ENCODE measurements at regions not wholly inside any gene's neighbourhood (a gene's known extent, or its start where the extent isn't known, plus 50 kb on each side); places are given as distances from the start of the nearest gene placed in this dataset.
A peak's percentile ranks its signal among the peaks of the same experiment; 100 is the strongest.

DNA sequence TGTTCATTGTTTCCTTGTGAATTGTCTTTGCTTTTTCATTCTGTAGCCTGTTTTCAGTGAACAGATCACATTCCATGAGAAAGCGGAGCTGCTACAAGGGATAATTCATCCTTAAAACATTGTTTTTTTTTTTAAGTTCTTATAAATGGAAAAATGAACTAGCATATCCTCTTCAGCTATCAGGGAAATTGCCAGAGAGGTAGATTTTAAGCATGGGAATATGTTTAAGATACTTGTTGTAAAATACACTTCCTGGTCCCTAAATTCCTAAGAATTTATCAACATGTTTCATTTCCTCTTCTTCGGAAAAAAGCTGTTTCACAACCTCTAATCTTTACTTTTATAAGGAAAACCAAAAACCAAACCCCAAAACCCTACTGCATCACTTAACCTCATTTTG lies 238.0 kb downstream of the POSTN start:
- peak overlapping the region; percentile 48 for H3K27ac ChIP-seq
- in situ Hi-C loops (cut with HindIII; ENCODE audit: low pct_ligation_motif_present, low sequenced_read_pairs) = no loop called here

DNA sequence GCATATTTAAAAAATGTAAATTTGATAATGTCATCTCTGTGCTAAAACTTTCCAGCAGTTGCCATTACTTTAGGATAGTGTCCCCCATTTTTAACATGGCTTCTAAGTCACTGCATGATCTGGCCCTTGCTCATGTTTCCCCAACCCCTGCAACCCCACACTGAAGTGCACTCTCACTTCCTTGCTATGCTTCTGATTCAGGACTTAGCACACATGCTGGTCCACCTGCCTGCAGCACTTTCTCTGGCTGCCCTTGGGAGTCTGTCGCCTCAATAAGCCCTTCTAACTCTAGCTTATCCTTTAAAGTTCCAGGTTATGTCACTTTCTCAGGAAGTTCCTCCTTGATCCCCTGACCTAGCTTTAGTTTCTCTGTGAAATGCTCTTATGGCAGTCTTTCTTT lies 241.0 kb downstream of the POSTN start:
- Histone ChIP-seq H3K4me3 (ENCODE audit: low read depth, low read length) (no peak overlapping the region), H3K36me3 (replicated peaks) (no peaks in the 10 kb centered on the region), H3K27ac (no peak overlapping the region), H3K27me3 (replicated peaks) (no peaks in the 10 kb centered on the region)
- in situ Hi-C loops (cut with HindIII; ENCODE audit: low pct_ligation_motif_present, low sequenced_read_pairs) = no loop called here
- TF ChIP-seq, protein P1, sequence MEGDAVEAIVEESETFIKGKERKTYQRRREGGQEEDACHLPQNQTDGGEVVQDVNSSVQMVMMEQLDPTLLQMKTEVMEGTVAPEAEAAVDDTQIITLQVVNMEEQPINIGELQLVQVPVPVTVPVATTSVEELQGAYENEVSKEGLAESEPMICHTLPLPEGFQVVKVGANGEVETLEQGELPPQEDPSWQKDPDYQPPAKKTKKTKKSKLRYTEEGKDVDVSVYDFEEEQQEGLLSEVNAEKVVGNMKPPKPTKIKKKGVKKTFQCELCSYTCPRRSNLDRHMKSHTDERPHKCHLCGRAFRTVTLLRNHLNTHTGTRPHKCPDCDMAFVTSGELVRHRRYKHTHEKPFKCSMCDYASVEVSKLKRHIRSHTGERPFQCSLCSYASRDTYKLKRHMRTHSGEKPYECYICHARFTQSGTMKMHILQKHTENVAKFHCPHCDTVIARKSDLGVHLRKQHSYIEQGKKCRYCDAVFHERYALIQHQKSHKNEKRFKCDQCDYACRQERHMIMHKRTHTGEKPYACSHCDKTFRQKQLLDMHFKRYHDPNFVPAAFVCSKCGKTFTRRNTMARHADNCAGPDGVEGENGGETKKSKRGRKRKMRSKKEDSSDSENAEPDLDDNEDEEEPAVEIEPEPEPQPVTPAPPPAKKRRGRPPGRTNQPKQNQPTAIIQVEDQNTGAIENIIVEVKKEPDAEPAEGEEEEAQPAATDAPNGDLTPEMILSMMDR (IDR thresholded peaks at IDR 0.05; ENCODE audit: low read depth, low read length, missing control alignments) = no peak
- DNase-seq = no peak

More for the DNA sequence above, 238.0 kb downstream of the POSTN start:
- TF ChIP-seq, protein P1 (IDR thresholded peaks at IDR 0.05; ENCODE audit: low read depth, low read length, missing control alignments) = no peak
- Histone ChIP-seq H3K4me3 (ENCODE audit: low read depth, low read length) (no peak overlapping the region), H3K36me3 (replicated peaks) (no peaks in the 10 kb centered on the region), H3K27me3 (replicated peaks) (no peaks in the 10 kb centered on the region)
- DNase-seq = no peak

DNA sequence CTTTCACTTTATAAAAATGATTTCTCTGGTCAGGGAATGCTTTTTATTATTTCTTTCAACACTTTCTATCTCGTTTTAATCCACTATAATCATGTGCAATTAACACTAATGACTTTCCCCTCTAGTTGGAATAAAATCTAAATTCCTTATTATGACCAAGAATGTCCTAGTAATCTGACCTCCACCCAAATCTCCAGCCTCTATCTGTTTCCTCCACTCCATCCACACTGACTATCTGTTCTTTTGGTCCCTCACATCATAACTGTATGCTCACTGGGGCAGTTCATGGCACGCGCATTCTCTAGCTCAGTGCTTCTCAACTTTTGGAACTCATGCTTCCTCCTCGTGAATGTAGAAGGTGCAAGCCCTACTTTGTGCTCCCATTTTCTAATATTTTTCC lies 244.7 kb downstream of the POSTN start:
- Histone ChIP-seq H3K27me3 (replicated peaks) (no peaks in the 10 kb centered on the region), H3K4me3 (ENCODE audit: low read depth, low read length) (no peak overlapping the region), H3K36me3 (replicated peaks) (no peaks in the 10 kb centered on the region), H3K27ac (no peak overlapping the region)
- in situ Hi-C loops (cut with HindIII; ENCODE audit: low pct_ligation_motif_present, low sequenced_read_pairs) = no loop called here
- TF ChIP-seq, protein P1 (IDR thresholded peaks at IDR 0.05; ENCODE audit: low read depth, low read length, missing control alignments) = no peak
- DNase-seq = no peak

DNA sequence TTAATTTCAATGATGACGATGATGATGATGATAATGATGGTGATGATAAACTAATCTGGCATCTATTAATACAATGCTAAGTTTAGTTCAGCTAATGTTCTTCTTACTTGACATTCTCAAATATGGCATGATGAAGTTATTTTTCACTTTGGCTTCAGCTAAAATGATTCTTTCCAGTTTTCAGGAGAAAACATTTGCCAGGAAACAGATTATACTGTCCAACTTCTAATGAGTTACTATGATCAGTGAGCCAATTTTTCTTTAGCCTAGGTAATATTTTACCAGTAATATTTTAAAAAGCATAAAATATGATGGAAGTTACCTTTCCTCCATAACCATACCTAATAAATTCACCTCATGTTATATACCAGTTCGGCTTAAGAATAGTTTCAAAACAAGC lies 245.7 kb upstream of the CSNK1A1L start:
- no peak for DNase-seq
- H3K4me3 ChIP-seq (ENCODE audit: low read depth, low read length) = no peak overlapping the region

DNA sequence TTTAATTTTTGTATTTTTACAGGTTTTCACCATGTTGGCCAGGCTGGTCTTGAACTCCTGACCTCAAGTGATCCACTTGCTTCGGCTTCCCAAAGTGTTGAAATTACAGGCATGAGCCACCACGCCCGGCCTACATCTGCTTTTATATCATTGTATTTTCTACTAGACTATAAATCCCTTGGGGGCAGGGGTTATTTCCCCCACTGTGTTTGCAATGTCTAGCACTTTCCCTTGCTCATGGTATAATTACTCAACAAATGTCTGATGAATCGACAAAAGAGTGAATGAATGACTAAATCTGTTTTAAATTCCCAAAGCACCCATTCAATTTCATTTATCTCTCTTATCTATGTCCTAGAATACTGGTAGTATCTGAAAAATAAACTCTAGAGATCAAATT lies 244.5 kb upstream of the CSNK1A1L start:
- Histone ChIP-seq H3K36me3 (replicated peaks) (no peaks in the 10 kb centered on the region), H3K27ac (no peak overlapping the region), H3K4me3 (ENCODE audit: low read depth, low read length) (no peak overlapping the region), H3K27me3 (replicated peaks) (no peaks in the 10 kb centered on the region)
- in situ Hi-C loops (cut with HindIII; ENCODE audit: low pct_ligation_motif_present, low sequenced_read_pairs) = no loop called here
- TF ChIP-seq, protein P1 (IDR thresholded peaks at IDR 0.05; ENCODE audit: low read depth, low read length, missing control alignments) = no peak
- no peak for DNase-seq

More for the DNA sequence above, 245.7 kb upstream of the CSNK1A1L start:
- no peaks in the 10 kb centered on the region for H3K36me3 ChIP-seq (replicated peaks)
- TF ChIP-seq, protein P1 (IDR thresholded peaks at IDR 0.05; ENCODE audit: low read depth, low read length, missing control alignments) = no peak
- in situ Hi-C loops (cut with HindIII; ENCODE audit: low pct_ligation_motif_present, low sequenced_read_pairs) = no loop called here
- H3K27me3 ChIP-seq (replicated peaks) = no peaks in the 10 kb centered on the region
- no peak overlapping the region for H3K27ac ChIP-seq

DNA sequence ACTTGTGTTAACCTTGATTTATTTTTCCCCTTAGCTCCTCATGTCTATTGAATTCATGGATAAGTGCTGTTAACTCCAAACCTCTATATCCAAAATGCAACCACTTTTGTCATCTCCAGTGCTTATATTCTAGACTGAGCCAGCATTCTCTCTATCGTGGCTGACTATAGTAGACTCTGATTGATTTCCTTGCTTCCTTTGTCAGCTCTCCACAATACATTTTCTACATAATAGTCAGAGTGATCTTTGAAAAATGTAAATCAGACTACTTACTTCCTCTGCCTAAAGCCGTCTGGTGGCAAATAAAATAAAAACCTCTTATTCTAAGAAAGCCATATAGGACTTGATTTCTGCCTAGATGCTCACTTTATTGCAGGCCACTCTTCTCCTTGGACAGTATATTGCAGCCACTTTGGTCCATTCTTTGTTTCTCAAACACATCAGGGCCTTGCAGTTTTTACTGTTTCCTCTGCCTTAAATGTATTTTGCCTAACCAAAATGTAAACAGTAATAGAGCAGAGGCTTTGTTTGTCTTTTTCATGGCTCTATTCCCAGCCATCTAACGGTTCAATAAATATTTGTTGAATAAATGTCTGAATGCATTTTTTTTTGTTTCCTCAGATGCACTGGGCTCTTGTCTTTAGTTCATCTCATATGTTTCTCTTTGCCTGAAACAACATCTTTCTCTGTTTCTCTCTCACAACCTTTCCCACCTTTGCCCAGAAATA lies 243.6 kb upstream of the CSNK1A1L start:
- TF ChIP-seq, protein P1 (IDR thresholded peaks at IDR 0.05; ENCODE audit: low read depth, low read length, missing control alignments) = no peak
- no peak for DNase-seq
- Histone ChIP-seq H3K27ac (no peak overlapping the region), H3K36me3 (replicated peaks) (no peaks in the 10 kb centered on the region), H3K4me3 (ENCODE audit: low read depth, low read length) (no peak overlapping the region), H3K27me3 (replicated peaks) (no peaks in the 10 kb centered on the region)
- in situ Hi-C loops (cut with HindIII; ENCODE audit: low pct_ligation_motif_present, low sequenced_read_pairs) = no loop called here

Measured in brain microvascular endothelial cell (primary cell).